H1 (cell line): ENCODE measurements at regions not wholly inside any gene's neighbourhood (a gene's known extent, or its start where the extent isn't known, plus 50 kb on each side); places are given as distances from the start of the nearest gene placed in this dataset.

Experiments used
- EZH2 ChIP-seq: fragments of 200-600 bp; sonication (generic); IDR thresholded peaks from 2 replicates; pipeline ENCODE4 v1.7.1; 2012; ENCODE audit warnings: low read depth, mild to moderate bottlenecking, moderate library complexity, low read length, inconsistent platforms; ENCODE audit not compliant: severe bottlenecking
- HDAC2 ChIP-seq, 2 experiments: fragments of 300-600 bp in 1 of 2; sonication (generic) in 1 of 2; IDR thresholded peaks; 2 replicates each; pipeline ENCODE4 v1.6.1; 2011 to 2012; ENCODE audit warnings: low read depth in 2 of 2, low read length in 2 of 2, mild to moderate bottlenecking in 2 of 2, moderate library complexity in 2 of 2, borderline replicate concordance in 1 of 2, inconsistent platforms in 1 of 2
- PHF8 ChIP-seq: fragments of 200-600 bp; sonication (generic); conservative IDR thresholded peaks from 2 replicates; pipeline ENCODE4 v1.7.1; 2012; ENCODE audit warnings: low read depth, mild to moderate bottlenecking, inconsistent platforms, low read length, moderate library complexity
- POU5F1 ChIP-seq: IDR thresholded peaks from 2 replicates; pipeline ENCODE4 v1.6.1; 2011; ENCODE audit warnings: low read depth, mild to moderate bottlenecking, low read length, moderate library complexity
- SIX5 ChIP-seq: IDR thresholded peaks from 2 replicates; pipeline ENCODE4 v1.6.1; 2011; ENCODE audit warnings: mild to moderate bottlenecking, low read depth, low read length
- SP4 ChIP-seq: IDR thresholded peaks from 2 replicates; pipeline ENCODE4 v1.6.1; 2012; ENCODE audit warnings: low read length, inconsistent platforms
- YY1 ChIP-seq: IDR thresholded peaks from 2 replicates; pipeline ENCODE4 v1.6.1; 2011; ENCODE audit warnings: low read depth, mild to moderate bottlenecking, low read length
- TF ChIP-seq, protein P1 (sequence below), 3 experiments: IDR thresholded peaks; 1 replicate in 2 of 3; 2 replicates in 1 of 3; pipeline versions ENCODE4 v1.5.1 to v1.6.1; 2011; ENCODE audit warnings: low read length in 3 of 3, mild to moderate bottlenecking in 3 of 3, inconsistent platforms in 2 of 3, low read depth in 1 of 3, moderate library complexity in 1 of 3; ENCODE audit not compliant: insufficient read depth in 1 of 3; ENCODE audit errors: control extremely low read depth in 1 of 3

DNA sequence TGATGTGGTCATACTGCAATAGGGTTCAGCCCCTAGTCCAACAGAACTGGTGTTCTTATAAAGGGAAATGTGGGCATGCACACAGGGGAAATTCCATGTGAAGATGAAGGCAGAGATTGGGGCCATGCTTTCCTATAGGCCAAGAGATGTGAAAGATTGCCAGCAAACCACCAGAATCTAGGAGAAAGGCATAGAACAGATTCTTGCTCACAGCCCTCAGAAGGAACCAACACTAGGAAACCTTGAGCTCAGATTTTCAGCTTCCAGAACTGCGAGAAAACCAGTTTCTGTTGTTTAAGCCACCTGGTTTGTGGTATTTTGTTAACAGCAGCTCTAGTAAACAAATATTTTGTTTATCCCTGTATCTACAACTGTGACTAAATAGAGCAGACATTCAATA, 197.6 kb upstream of the CITED2 start:
- TF ChIP-seq SP4 (no peak), POU5F1 (no peak), PHF8 (no peak), EZH2 (no peak), SIX5 (no peak), YY1 (no peak), HDAC2 (IDR thresholded peaks at IDR 0.05; ENCODE audit: borderline replicate concordance in 1 of 2, low read depth in 2 of 2, low read length in 2 of 2) (no peak)
- TF ChIP-seq, protein P1, sequence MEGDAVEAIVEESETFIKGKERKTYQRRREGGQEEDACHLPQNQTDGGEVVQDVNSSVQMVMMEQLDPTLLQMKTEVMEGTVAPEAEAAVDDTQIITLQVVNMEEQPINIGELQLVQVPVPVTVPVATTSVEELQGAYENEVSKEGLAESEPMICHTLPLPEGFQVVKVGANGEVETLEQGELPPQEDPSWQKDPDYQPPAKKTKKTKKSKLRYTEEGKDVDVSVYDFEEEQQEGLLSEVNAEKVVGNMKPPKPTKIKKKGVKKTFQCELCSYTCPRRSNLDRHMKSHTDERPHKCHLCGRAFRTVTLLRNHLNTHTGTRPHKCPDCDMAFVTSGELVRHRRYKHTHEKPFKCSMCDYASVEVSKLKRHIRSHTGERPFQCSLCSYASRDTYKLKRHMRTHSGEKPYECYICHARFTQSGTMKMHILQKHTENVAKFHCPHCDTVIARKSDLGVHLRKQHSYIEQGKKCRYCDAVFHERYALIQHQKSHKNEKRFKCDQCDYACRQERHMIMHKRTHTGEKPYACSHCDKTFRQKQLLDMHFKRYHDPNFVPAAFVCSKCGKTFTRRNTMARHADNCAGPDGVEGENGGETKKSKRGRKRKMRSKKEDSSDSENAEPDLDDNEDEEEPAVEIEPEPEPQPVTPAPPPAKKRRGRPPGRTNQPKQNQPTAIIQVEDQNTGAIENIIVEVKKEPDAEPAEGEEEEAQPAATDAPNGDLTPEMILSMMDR (IDR thresholded peaks at IDR 0.05; ENCODE audit: control extremely low read depth in 1 of 3, insufficient read depth in 1 of 3, low read depth in 1 of 3, low read length in 3 of 3): no peak
